HEK293T (cell line): ENCODE measurements at regions not wholly inside any gene's neighbourhood (a gene's known extent, or its start where the extent isn't known, plus 50 kb on each side); places are given as distances from the start of the nearest gene placed in this dataset.

Experiments
- CTCF ChIA-PET: fragments of 350-600 bp; formaldehyde crosslinking; extraction: SDS; loops from one replicate; lab custom pipeline; 2021; ENCODE audit warnings: antibody characterized with exemption, inconsistent platforms; lab: Yijun Ruan, JAX
- POLR2A ChIA-PET: fragments of 350-600 bp; formaldehyde crosslinking; extraction: SDS; loops from one replicate; lab custom pipeline; 2020; ENCODE audit warnings: antibody characterized with exemption, inconsistent platforms; lab: Yijun Ruan, JAX
- DNase-seq: peaks from one replicate; pipeline ENCODE4 v3.0.0; 2012; ENCODE audit warnings: mixed read lengths; ENCODE audit errors: extremely low spot score
- ARNT ChIP-seq: fragments of 450-650 bp; IDR thresholded peaks from 2 replicates; pipeline ENCODE4 v1.6.1; 2017; ENCODE audit warnings: mild to moderate bottlenecking
- BHLHE40 ChIP-seq: fragments of 450-650 bp; IDR thresholded peaks from 2 replicates; pipeline ENCODE4 v1.6.1; 2016; ENCODE audit warnings: mild to moderate bottlenecking, moderate library complexity, borderline replicate concordance
- CTBP1 ChIP-seq: fragments of 450-650 bp; IDR thresholded peaks from 2 replicates; pipeline ENCODE4 v1.6.1; 2016; ENCODE audit warnings: borderline replicate concordance
- ELF4 ChIP-seq: fragments of 450-650 bp; IDR thresholded peaks from 2 replicates; pipeline ENCODE4 v1.6.1; 2017; ENCODE audit warnings: antibody characterized with exemption
- FOXA1 ChIP-seq: fragments of 450-650 bp; IDR thresholded peaks from 2 replicates; pipeline ENCODE4 v1.6.1; 2016; ENCODE audit warnings: mild to moderate bottlenecking
- FOXK2 ChIP-seq: fragments of 450-650 bp; IDR thresholded peaks from 2 replicates; pipeline ENCODE4 v1.6.1; 2016; ENCODE audit warnings: mild to moderate bottlenecking
- FOXM1 ChIP-seq: fragments of 450-650 bp; IDR thresholded peaks from 2 replicates; pipeline ENCODE4 v1.6.1; 2017; ENCODE audit warnings: mild to moderate bottlenecking, borderline replicate concordance
- HDGF ChIP-seq: fragments of 450-650 bp; IDR thresholded peaks from 2 replicates; pipeline ENCODE4 v1.6.1; 2017; ENCODE audit warnings: antibody characterized with exemption, borderline replicate concordance
- L3MBTL2 ChIP-seq: fragments of 450-650 bp; conservative IDR thresholded peaks from 2 replicates; pipeline ENCODE4 v1.6.1; 2016; ENCODE audit warnings: mild to moderate bottlenecking
- LEF1 ChIP-seq: fragments of 450-650 bp; IDR thresholded peaks from 2 replicates; pipeline ENCODE4 v1.6.1; 2017; ENCODE audit warnings: mild to moderate bottlenecking, borderline replicate concordance
- NFRKB ChIP-seq: fragments of 450-650 bp; IDR thresholded peaks from 2 replicates; pipeline ENCODE4 v1.6.1; 2016; ENCODE audit warnings: mild to moderate bottlenecking, moderate library complexity
- PKNOX1 ChIP-seq: fragments of 450-650 bp; IDR thresholded peaks from 2 replicates; pipeline ENCODE4 v1.6.1; 2016
- SP1 ChIP-seq: fragments of 450-650 bp; IDR thresholded peaks from 2 replicates; pipeline ENCODE4 v1.6.1; 2017
- SUZ12 ChIP-seq: fragments of 450-650 bp; IDR thresholded peaks from 2 replicates; pipeline ENCODE4 v1.6.1; 2016; ENCODE audit warnings: mild to moderate bottlenecking
- TARDBP ChIP-seq: fragments of 450-650 bp; IDR thresholded peaks from 2 replicates; pipeline ENCODE4 v1.6.1; 2016
- ZNF384 ChIP-seq: fragments of 450-650 bp; IDR thresholded peaks from 2 replicates; pipeline ENCODE4 v1.6.1; 2016

GRCh38 chr12:25852792-25853191, 105.7 kb upstream of the RASSF8 start:
- TF ChIP-seq LEF1 (no peak), FOXM1 (no peak), TARDBP (no peak), SP1 (no peak), L3MBTL2 (no peak), FOXA1 (no peak), ZNF384 (no peak), BHLHE40 (no peak), NFRKB (no peak), CTBP1 (no peak), PKNOX1 (no peak), HDGF (no peak), SUZ12 (no peak)
- POLR2A ChIA-PET = no interaction called here
- CTCF ChIA-PET = interaction anchor here (0.6 kb wide), 1 partner anchor 305 kb away, joined by 3 read pairs; no protein-coding TSS in a partner anchor
- DNase-seq = no peak

- ChIA-PET POLR2A (interaction anchor here (0.9 kb wide), 1 partner anchor 161 kb away, joined by 3 read pairs; no protein-coding TSS in a partner anchor), CTCF (interaction anchor here (0.6 kb wide), 1 partner anchor 304 kb away, joined by 3 read pairs; no protein-coding TSS in a partner anchor)
- DNase-seq = no peak
- TF ChIP-seq FOXA1 (no peak), SUZ12 (no peak), CTBP1 (no peak), PKNOX1 (no peak), ARNT (no peak), ZNF384 (no peak), NFRKB (no peak), ELF4 (no peak), FOXM1 (no peak), FOXK2 (no peak), LEF1 (no peak), L3MBTL2 (no peak), SP1 (no peak), TARDBP (no peak), HDGF (no peak), BHLHE40 (no peak)
Measured at GRCh38 chr12:25853316-25854095, 105.0 kb upstream of the RASSF8 start.

GRCh38 chr12:25854991-25855390, 103.5 kb upstream of the RASSF8 start:
- ChIA-PET POLR2A (no interaction called here), CTCF (no interaction called here)
- TF ChIP-seq ARNT = no peak
- no peak for TF ChIP-seq L3MBTL2
- no peak for TF ChIP-seq FOXM1
- TF ChIP-seq FOXK2 = no peak
- TF ChIP-seq PKNOX1 = no peak
- no peak for TF ChIP-seq SUZ12
- no peak for TF ChIP-seq HDGF
- no peak for TF ChIP-seq BHLHE40
- no peak for TF ChIP-seq FOXA1
- no peak for DNase-seq

GRCh38 chr12:25855716-25856115, 102.8 kb upstream of the RASSF8 start:
- no peak for DNase-seq
- TF ChIP-seq HDGF (no peak), PKNOX1 (no peak), FOXM1 (no peak), SP1 (no peak), FOXK2 (no peak), ELF4 (no peak), SUZ12 (no peak), NFRKB (no peak), LEF1 (no peak), FOXA1 (no peak), L3MBTL2 (no peak), BHLHE40 (no peak), CTBP1 (no peak), ZNF384 (no peak), TARDBP (no peak), ARNT (no peak)
- ChIA-PET CTCF (no interaction called here), POLR2A (no interaction called here)

- ChIA-PET CTCF (no interaction called here), POLR2A (no interaction called here)
- TF ChIP-seq PKNOX1 = no peak
- no peak for TF ChIP-seq L3MBTL2
- TF ChIP-seq CTBP1 = no peak
- no peak for TF ChIP-seq TARDBP
- TF ChIP-seq FOXM1 = no peak
- no peak for TF ChIP-seq HDGF
- no peak for TF ChIP-seq LEF1
- no peak for TF ChIP-seq FOXK2
- TF ChIP-seq ELF4 = no peak
- TF ChIP-seq BHLHE40 = no peak
- no peak for TF ChIP-seq ARNT
- TF ChIP-seq SUZ12 = no peak
- TF ChIP-seq SP1 = no peak
- no peak for TF ChIP-seq NFRKB
- TF ChIP-seq FOXA1 = no peak
- no peak for DNase-seq
Measured at GRCh38 chr12:25859976-25860375, 98.5 kb upstream of the RASSF8 start.
